ENCODE measurements at regions not wholly inside any gene's neighbourhood (a gene's known extent, or its start where the extent isn't known, plus 50 kb on each side); places are given as distances from the start of the nearest gene placed in this dataset.

DNA sequence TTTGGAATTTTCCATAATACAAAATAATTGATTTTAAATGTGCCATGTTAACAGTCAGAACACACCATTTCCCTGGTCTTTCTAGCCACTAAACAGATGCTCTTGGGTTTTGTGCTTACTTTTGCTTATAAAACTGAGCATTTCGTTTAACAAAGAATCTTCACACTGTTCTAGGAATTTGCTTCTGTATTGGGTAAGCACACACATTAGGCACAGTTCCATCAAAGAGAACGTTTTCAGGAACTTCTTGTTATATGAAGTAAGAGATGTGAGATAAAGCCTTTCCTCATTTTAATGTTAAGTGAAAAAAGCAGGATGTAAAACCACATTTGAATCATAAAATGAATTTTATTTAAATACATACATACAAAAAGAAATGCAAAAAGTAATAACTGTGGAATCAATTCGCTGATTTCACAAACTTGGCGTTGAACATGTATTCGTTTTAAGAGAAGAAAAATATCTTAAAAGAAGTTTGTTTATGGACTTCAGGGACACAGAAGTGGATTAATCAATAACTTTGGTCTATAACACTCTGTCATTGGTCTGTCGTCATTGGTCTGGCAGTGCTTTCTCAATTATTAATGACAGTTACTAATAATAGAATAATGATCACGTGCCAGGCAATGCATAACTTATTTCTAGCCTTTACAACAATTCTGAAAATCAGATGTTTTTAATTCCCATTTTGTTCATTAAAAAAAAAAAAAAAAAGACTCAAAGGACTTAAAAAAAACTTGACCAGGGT, 199.9 kb upstream of the PRDM1 start:
- H3K4me3 ChIP-seq, result no peak overlapping the region
- TF ChIP-seq, protein P1, sequence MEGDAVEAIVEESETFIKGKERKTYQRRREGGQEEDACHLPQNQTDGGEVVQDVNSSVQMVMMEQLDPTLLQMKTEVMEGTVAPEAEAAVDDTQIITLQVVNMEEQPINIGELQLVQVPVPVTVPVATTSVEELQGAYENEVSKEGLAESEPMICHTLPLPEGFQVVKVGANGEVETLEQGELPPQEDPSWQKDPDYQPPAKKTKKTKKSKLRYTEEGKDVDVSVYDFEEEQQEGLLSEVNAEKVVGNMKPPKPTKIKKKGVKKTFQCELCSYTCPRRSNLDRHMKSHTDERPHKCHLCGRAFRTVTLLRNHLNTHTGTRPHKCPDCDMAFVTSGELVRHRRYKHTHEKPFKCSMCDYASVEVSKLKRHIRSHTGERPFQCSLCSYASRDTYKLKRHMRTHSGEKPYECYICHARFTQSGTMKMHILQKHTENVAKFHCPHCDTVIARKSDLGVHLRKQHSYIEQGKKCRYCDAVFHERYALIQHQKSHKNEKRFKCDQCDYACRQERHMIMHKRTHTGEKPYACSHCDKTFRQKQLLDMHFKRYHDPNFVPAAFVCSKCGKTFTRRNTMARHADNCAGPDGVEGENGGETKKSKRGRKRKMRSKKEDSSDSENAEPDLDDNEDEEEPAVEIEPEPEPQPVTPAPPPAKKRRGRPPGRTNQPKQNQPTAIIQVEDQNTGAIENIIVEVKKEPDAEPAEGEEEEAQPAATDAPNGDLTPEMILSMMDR (IDR thresholded peaks at IDR 0.05), result no peak
- TF ChIP-seq POLR2A (IDR thresholded peaks at IDR 0.05), result no peak
- WGBS, 2 donors, result 54 to 55% methylated on average over 7 of the region's 7 CpGs
- no peak for DNase-seq
- no peaks in the 10 kb centered on the region for H3K4me1 ChIP-seq
- no peak overlapping the region for H3K27ac ChIP-seq
- no peaks in the 10 kb centered on the region for H3K9me3 ChIP-seq
- intact Hi-C loops (cut with DNase I; ENCODE audit: low total_unique reads), result no loop called here
- H3K27me3 ChIP-seq, result no peaks in the 10 kb centered on the region
- no peaks in the 10 kb centered on the region for H3K36me3 ChIP-seq (ENCODE audit: low read depth, missing control alignments)

DNA sequence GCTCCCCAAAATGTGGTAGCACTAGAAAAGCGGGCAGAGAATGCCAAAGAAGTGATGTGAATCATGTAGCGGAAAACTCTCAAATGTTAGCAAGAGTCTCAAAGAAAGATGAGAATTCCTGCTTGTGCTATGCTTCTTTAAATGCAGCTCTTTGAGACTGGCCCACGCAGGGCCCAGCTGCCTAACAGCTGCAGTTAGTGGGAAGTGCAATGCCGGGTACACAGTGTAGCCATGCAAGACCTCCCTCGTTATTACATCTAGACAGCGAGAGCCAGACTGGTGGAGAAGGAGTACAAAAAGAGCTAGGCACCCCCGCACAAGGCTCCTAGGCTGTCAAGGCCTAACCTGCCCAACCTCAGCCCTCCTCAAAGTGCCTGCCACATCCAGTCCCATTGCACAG, 201.7 kb upstream of the PRDM1 start:
- Histone ChIP-seq H3K4me3 (no peak overlapping the region), H3K4me1 (no peaks in the 10 kb centered on the region), H3K9me3 (no peaks in the 10 kb centered on the region), H3K36me3 (ENCODE audit: low read depth, missing control alignments) (no peaks in the 10 kb centered on the region), H3K27ac (peak overlapping the region in 1 of 2 donors; percentile 17), H3K27me3 (no peaks in the 10 kb centered on the region)
- DNase-seq, result no peak
- WGBS, 2 donors, result 62 to 64% methylated on average over 7 of the region's 7 CpGs
- intact Hi-C loops (cut with DNase I; ENCODE audit: low total_unique reads), result no loop called here
- no peak for TF ChIP-seq POLR2A (IDR thresholded peaks at IDR 0.05)
- TF ChIP-seq, protein P1 (IDR thresholded peaks at IDR 0.05), result no peak

DNA sequence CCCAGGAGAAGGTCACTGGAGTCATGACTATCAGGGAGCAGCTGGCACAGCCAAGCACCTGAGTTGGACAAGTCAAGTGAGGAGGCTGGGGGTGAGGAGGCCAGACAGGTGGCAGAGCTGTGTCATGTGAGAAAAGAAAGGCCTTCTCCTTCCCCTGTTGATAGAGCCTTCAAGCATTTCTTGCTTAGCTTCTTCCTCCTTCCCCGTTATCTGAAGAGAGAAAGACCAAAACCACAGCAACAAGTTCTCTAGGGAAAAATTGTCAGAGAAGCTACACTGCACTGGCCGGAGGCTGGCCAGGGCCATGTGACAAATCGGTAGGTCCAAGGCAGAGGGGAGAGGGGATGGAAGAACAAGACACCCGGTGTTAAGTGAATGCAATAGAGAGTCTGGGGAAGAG, 202.1 kb upstream of the PRDM1 start:
- no peak for DNase-seq
- Histone ChIP-seq H3K9me3 (no peaks in the 10 kb centered on the region), H3K27me3 (no peaks in the 10 kb centered on the region), H3K4me1 (no peaks in the 10 kb centered on the region), H3K36me3 (ENCODE audit: low read depth, missing control alignments) (no peaks in the 10 kb centered on the region), H3K27ac (peak overlapping the region in 1 of 2 donors; percentile 17), H3K4me3 (no peak overlapping the region)
- TF ChIP-seq POLR2A (IDR thresholded peaks at IDR 0.05), result no peak
- TF ChIP-seq, protein P1 (IDR thresholded peaks at IDR 0.05), result no peak
- intact Hi-C loops (cut with DNase I; ENCODE audit: low total_unique reads), result no loop called here
- WGBS, 2 donors, result 61 to 66% methylated on average over 4 of the region's 4 CpGs

DNA sequence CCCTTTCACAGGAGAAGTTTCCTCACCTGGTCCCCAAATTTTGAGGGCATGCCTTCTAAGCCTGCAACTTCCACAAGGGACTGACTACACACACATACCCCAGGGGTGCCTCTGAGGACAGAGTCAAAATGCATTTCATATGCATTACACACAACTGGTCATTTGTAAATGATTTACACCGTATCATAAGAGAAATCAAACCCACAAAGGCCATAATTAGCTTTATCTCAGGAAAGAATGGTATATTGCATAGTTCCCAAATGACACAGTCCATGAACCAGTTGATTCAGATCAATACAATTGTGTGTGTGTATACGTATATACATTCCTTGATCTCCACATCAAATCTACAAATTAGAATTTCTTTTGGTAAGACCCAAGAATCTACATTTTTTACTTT, 203.3 kb upstream of the PRDM1 start:
- no peak overlapping the region for H3K4me3 ChIP-seq
- no peak for TF ChIP-seq POLR2A (IDR thresholded peaks at IDR 0.05)
- intact Hi-C loops (cut with DNase I; ENCODE audit: low total_unique reads), result no loop called here
- no peaks in the 10 kb centered on the region for H3K27me3 ChIP-seq
- H3K9me3 ChIP-seq, result no peaks in the 10 kb centered on the region
- no peaks in the 10 kb centered on the region for H3K36me3 ChIP-seq (ENCODE audit: low read depth, missing control alignments)
- 90 to 91% methylated on average over 2 of the region's 2 CpGs for WGBS, 2 donors
- no peaks in the 10 kb centered on the region for H3K4me1 ChIP-seq
- no peak overlapping the region for H3K27ac ChIP-seq
- no peak for DNase-seq

DNA sequence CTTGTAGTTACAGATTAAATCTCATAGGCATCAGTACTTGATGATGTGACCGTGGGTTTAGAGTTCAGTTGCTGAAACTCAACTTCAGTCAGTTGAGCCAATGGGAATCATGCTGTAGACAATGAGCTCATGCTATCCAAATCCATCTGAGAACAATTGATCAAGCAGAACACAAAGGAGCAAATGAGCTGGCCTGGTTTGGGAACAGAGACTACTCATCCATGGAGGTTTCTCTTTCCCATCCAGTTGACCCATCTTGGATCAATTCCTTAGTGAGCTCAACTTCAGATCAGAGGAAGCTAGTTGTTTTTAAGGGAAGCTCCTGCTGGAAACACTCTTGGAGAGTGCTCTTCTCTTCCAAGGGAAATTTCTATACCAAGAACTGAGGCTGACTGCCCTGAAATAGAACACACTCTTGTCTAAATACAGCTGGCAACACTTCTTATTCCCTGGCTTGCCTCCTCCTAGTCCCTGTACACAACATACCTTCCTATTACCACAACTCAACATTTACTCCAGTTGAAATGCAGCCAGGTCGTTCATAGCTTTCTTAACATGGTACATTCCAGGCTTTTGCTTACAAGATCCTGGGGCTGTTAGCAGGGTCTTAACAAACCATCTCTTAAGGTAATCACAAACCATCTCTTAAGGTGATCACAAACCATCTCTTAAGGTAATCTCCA, 203.9 kb upstream of the PRDM1 start:
- no peaks in the 10 kb centered on the region for H3K36me3 ChIP-seq (ENCODE audit: low read depth, missing control alignments)
- H3K27ac ChIP-seq, result no peak overlapping the region
- 81 to 82% methylated on average over 2 of the region's 2 CpGs for WGBS, 2 donors
- no peaks in the 10 kb centered on the region for H3K4me1 ChIP-seq
- H3K9me3 ChIP-seq, result no peaks in the 10 kb centered on the region
- intact Hi-C loops (cut with DNase I; ENCODE audit: low total_unique reads), result no loop called here
- H3K27me3 ChIP-seq, result no peaks in the 10 kb centered on the region
- no peak for TF ChIP-seq POLR2A (IDR thresholded peaks at IDR 0.05)
- TF ChIP-seq, protein P1 (IDR thresholded peaks at IDR 0.05), result no peak
- DNase-seq, result no peak
- no peak overlapping the region for H3K4me3 ChIP-seq

Data from testis (tissue), 2 donors.